ENCODE measurements at regions not wholly inside any gene's neighbourhood (a gene's known extent, or its start where the extent isn't known, plus 50 kb on each side); places are given as distances from the start of the nearest gene placed in this dataset.

- TF ChIP-seq POLR2A (IDR thresholded peaks at IDR 0.05) = no peak
- no peak for TF ChIP-seq CTCF (IDR thresholded peaks at IDR 0.05)
Observed at GRCh38 chr3:36196058-36196457, 184.2 kb upstream of the STAC start.

GRCh38 chr3:36197151-36197550 lies 183.2 kb upstream of the STAC start:
- intact Hi-C loops (cut with DNase I) = no loop called here
- H3K9me3 ChIP-seq = no peaks in the 10 kb centered on the region
- no peaks in the 10 kb centered on the region for H3K27me3 ChIP-seq
- no CpG with 5 or more reads among the region's 1 CpG for WGBS (ENCODE audit: insufficient coverage, low coverage, low lambda C conversion rate, missing lambda C conversion rate)
- ATAC-seq (no peak), DNase-seq (no peak)
- TF ChIP-seq CTCF (IDR thresholded peaks at IDR 0.05) (no peak), POLR2A (IDR thresholded peaks at IDR 0.05) (no peak)
- no peak overlapping the region for H3K4me3 ChIP-seq
- H3K4me1 ChIP-seq = no peaks in the 10 kb centered on the region
- no peak overlapping the region for H3K27ac ChIP-seq
- no peaks in the 10 kb centered on the region for H3K36me3 ChIP-seq

More at GRCh38 chr3:36196058-36196457, 184.2 kb upstream of the STAC start:
- no peaks in the 10 kb centered on the region for H3K36me3 ChIP-seq
- ATAC-seq = no peak
- no peak overlapping the region for H3K4me3 ChIP-seq
- H3K9me3 ChIP-seq = no peaks in the 10 kb centered on the region
- H3K4me1 ChIP-seq = no peaks in the 10 kb centered on the region
- H3K27me3 ChIP-seq = no peaks in the 10 kb centered on the region
- intact Hi-C loops (cut with DNase I) = no loop called here
- H3K27ac ChIP-seq = no peak overlapping the region
- DNase-seq = no peak

GRCh38 chr3:36201546-36201945 lies 178.8 kb upstream of the STAC start:
- no peak for DNase-seq
- H3K9me3 ChIP-seq = no peaks in the 10 kb centered on the region
- no peaks in the 10 kb centered on the region for H3K4me1 ChIP-seq
- no peak for ATAC-seq
- no peaks in the 10 kb centered on the region for H3K36me3 ChIP-seq
- H3K4me3 ChIP-seq = no peak overlapping the region
- TF ChIP-seq CTCF (IDR thresholded peaks at IDR 0.05) (no peak), POLR2A (IDR thresholded peaks at IDR 0.05) (no peak)
- H3K27me3 ChIP-seq = no peaks in the 10 kb centered on the region
- intact Hi-C loops (cut with DNase I) = no loop called here
- no peak overlapping the region for H3K27ac ChIP-seq

GRCh38 chr3:36206956-36207580 lies 173.2 kb upstream of the STAC start:
- DNase-seq (no peak), ATAC-seq (no peak)
- no peak for TF ChIP-seq CTCF (IDR thresholded peaks at IDR 0.05)
- no peak for TF ChIP-seq POLR2A (IDR thresholded peaks at IDR 0.05)
- no peak overlapping the region for H3K4me3 ChIP-seq
- H3K36me3 ChIP-seq = no peaks in the 10 kb centered on the region
- H3K4me1 ChIP-seq = no peaks in the 10 kb centered on the region
- 30% methylated on average over 4 of the region's 4 CpGs for WGBS (ENCODE audit: insufficient coverage, low coverage, low lambda C conversion rate, missing lambda C conversion rate)
- H3K27me3 ChIP-seq = no peaks in the 10 kb centered on the region
- H3K9me3 ChIP-seq = no peaks in the 10 kb centered on the region
- no peak overlapping the region for H3K27ac ChIP-seq
- intact Hi-C loops (cut with DNase I) = no loop called here
